Amniotic stem cell (primary cell): ENCODE measurements at regions not wholly inside any gene's neighbourhood (a gene's known extent, or its start where the extent isn't known, plus 50 kb on each side); places are given as distances from the start of the nearest gene placed in this dataset.
"Not testable (repeated sequence)": the region's sequence is repeated elsewhere in the genome, so short reads cannot be mapped to it uniquely, and the experiment has no call there.

Source experiments
- DNase-seq: peaks from one replicate; lab custom pipeline; 2025; lab: John Stamatoyannopoulos, UW

DNA sequence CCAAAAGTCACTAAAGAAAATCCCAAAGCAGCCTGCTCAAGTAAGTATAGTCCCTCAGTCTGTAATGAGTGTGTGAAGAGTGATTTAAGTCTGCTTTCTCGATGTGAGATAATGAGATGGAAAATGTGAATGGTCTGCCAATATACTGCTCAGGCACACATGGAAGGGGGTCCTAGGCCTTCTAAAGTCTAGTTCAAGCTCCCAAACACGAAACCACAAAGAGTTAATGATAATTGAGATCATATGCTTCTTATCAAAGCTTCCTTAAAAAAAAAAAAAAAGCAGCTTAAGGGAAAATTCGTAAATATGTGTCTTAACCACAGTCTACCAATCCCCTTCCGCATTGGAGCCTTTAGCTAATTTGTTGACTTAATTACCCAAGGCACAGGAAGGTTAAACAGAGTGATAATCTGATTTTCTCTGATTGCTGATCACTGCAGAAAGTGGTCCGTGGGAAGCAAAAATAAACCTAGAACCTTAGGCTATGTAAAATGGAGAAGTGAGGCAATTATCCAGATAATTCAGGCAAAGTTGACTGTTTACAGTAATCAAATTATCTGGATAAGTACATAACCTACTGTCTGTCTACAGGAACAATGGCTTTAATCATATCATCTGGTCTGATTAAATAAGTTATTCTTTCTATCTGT is 172.9 kb downstream of the MBL2 start:
- no peak for DNase-seq

DNA sequence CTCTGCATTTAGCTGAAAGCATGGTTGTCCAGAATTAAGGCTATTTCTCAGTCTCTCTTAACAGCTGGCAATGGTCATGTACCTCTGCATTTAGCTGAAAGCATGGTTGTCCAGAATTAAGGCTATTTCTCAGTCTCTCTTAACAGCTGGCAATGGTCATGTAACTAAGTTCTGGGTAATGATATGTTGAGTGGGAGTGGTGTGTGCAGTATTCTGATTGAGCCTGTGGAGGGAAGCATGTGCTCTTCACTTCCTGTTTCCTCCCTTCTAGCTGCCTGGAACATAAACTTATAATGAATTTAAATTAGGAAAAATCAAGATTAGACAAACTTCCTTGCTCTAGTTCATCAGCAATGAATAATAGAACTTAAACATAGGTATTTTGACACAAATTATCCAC is 168.5 kb downstream of the MBL2 start:
- not testable (repeated sequence) for DNase-seq

DNA sequence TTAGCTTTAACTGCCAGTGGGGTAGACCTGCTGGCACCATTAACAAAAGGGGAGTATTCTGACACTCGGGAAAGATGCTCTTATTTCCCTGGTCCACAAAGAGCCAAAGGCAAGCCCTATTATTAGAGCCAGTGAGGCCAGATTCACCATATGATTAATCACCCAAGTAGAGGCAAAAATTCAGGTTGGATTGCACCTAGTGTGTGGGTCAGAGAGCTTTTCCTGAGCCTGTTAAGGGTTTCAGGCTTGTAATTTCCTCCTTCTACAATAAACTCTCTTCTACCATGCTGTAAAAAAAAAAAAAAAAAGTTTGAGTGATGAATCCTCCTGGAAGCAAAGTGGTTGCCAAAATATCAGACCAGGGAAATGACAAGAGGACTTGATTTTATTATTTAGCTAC is 163.5 kb downstream of the MBL2 start:
- no peak for DNase-seq

DNA sequence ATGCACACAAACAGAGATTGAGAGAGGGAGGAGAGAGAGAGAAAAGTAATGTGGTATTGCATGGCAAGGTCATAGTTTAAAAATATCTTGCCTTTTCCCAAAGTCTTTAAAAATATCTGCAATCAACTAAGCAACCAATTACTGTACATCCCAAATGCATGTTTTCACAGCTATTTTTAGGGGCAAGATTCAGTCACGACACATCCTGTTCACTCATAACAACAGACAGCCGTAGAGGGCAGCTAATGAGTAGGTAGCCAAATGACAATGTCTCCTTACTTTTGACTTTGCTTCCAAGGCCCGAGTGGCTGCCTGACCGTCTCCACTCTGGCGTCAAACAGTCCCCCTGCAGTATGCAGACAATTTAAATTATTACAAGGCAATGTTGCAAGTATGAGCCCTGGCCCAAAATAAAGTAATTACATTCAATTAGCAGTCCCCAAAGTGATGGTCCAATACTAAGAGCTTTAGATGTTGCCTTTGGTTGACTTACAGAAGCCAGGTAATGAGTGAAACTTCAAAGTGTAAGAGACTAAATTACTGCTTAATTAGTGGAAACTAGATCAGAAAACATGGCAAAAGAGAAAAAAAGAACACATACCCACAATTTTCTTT is 162.9 kb downstream of the MBL2 start:
- no peak for DNase-seq

DNA sequence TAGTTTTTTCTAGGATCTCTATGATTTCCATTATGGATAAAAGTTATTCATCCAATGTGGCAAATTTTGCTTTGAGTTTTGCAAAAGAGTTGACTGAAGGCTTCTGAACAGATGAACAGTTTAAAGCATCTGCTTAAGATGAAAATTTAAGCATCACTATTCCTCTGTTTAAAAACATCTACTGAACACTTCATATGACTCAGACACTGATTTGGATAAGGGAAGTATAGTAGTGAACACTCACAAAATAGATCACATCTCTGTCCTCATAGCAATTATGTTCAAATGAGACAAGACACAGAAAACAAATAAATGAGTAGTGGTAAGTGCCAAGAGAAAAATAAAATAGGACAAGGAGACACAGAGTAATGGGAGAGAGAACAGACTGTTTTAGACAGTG is 157.3 kb downstream of the MBL2 start:
- DNase-seq = no peak

DNA sequence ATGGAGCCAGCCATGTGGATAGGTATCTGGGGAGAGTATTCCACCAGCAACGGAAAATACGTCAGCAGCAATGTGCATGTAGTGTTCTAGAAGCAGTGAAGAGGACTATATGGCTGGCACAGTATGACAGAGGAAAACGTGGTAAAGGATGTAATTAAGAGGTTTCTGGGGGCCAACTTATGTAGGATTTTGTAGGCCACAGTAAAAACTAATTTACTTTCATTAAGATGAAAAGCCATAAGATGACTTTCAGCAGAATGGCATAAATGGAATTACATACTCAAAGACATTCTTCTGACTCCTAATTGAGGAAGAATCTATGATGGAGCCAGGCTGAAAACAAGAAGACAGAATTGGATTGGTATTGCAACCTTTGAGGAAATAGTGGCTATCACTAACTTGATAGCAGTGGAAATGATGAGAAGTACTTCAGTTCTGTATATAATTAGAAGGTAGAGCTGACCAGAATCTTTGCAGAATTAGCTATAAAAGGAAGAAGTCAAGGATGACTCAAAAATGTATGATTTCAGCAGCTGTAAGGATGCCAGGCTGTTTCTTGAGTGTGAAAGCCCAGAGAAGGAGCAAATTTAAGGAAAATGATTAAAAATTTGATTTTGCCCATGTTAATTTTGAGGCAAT is 156.7 kb downstream of the MBL2 start:
- DNase-seq = no peak

DNA sequence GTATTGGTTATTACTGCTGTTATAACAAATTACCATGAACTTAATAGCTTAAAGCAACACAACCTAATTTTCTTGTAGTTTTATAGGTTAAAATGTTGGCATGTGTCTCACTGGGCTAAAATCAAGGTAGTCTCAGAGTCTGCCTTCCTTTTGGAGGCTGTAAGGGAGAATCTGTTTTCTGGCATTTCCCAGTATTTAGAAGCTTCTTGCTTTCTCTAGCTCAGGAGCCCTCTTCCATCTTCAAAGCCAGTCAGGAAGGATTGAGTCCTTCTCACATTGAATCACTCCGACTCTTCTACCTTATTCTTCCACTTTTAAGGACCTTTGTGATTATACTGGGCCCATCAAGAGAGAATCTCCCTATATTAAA is 156.2 kb downstream of the MBL2 start:
- DNase-seq = no peak

DNA sequence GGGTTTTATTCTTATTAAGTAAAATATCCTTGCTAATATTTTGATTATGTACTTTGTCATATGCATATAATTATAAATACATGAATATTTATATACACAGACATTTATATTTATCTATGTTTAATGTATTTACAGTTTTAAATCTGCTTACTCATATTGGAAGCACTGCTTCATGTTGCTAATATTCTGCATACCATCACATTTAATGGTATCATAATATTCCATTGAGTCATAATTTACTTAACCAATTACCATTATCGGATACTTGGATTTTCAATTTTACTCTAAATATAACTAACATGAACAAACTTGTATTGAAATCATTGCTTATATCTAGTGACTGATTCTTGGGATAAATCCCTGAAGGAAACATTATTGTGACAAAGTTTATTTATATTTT is 155.2 kb downstream of the MBL2 start:
- DNase-seq = no peak

DNA sequence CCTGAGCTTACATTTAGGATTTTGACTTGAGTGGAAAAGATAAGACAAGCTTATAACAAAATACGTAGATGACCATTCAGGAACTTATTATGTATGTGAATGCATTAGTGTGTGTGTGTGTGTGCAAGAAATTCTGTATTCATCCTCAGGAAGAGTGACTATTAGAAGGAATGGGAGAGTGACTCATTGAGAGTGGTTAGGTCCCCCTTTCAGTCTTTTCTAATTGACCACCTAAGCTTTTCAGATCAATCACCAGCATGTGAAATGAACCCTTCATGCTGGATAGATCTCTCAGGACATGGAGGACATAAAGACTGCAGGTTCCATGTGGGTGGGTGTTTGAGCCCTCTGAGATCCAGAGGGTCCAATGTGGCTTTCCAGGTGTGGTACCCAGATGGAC is 153.5 kb downstream of the MBL2 start:
- no peak for DNase-seq

DNA sequence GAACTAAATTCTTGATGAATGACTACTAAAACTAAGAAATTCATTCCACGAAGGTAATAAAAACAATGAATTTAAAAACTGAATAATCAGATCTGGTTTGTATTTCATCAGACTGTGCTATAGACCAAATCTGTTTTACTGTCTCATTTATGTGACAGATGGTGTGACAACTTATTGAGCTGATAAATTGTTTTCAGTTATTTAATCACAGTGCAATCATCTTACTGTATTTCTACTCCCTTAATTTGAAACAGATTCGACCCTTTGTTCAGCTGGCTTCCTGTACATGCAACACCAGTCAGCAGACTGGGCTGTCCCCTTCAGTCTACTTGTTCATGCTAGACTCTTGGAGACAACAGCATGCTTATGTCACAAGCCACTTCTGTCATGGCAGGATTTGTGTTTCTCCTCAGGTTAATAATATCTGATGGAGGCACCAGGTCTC is 150.9 kb downstream of the MBL2 start:
- DNase-seq = no peak

DNA sequence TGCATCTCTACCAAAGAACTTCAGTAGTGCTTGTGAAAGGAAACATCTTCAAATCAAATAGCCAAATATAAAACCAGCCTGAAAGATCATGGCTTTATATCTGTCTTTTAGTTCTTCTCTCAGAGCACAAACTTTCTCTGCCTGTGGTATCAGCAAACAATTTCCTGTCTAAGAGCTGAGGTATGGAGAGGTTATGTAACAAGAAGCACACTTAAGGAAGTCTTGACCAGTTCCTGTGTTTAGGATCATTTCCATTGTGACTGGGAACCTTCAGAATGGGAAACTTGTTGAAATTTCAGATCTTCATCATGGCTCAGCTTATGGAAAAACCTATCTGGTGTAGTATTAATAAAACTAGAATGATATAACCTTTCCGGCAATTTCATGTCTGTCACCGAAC is 148.8 kb downstream of the MBL2 start:
- no peak for DNase-seq

DNA sequence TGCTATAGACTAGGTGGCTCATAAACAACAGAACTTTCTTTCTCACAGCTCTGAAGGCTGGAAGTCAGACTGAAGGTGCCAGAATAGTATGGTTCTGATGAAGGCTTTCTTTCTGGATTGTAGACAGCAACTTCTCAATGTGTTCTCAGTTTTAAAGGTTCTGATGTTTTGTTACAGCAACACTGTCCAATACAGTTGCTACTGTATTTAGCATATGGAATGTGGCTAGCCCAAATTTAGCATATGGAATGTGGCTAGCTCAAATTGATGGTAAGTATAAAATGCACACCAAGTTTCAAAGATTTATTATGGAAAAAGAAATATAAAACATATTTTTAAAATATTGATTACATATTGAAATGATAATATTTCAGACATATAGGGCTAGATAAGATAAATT is 145.3 kb downstream of the MBL2 start:
- no peak for DNase-seq

DNA sequence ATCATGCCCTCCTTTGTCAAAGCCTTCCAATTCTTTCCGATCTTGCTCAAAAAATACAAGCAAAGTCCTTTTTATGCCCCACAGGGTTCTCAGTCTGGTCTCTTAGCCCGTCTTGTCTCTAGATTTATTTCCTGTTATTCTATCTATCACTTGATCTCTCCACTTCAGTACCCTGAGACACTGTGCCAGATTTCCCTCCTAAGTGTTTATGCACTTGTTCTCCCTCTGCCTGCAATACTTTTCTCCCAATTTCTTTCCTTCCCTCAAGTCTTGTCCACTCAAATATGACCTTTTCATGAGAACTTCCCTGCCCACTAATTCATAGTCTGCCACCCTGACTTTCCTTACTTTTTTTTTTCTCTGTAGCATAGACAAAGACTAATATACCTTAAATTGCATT is 141.4 kb downstream of the MBL2 start:
- DNase-seq = no peak

DNA sequence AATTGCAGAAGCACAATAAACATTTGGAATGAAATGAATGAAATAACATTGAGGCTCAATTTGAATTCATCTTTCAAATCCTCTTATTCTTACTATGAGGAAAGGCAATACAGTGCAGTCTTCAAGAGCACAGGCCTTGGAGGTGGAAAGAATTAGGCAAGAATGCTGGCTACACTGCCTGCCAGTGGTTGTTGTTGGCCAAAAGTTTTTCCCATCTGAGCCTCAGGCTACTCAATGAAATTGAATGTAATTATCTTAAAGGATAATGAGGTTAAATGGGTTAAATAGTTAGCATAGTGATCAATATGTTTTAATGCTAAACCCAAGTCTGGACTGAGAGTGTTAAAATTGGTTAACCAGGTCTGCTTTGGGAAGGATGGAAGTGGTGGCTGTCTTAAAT is 140.9 kb downstream of the MBL2 start:
- no peak for DNase-seq

DNA sequence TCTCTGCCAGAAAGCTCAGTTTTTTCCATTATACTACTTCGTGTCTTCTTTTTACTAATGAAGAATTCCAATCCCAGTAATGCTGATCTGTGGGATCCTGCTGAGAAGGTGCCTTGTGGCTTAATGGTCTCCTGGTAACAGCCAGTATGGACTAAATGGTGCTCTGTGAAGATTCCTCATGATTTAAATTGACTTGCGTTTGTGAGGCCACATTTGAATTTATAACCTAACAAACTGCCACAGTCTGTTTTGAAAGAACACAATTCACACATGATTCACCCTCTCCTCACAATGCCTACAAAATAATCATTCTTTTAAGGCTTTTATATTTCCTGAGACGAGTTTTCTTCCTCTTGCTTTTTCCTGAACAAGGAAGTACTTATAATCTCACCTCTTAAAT is 140.0 kb downstream of the MBL2 start:
- no peak for DNase-seq

DNA sequence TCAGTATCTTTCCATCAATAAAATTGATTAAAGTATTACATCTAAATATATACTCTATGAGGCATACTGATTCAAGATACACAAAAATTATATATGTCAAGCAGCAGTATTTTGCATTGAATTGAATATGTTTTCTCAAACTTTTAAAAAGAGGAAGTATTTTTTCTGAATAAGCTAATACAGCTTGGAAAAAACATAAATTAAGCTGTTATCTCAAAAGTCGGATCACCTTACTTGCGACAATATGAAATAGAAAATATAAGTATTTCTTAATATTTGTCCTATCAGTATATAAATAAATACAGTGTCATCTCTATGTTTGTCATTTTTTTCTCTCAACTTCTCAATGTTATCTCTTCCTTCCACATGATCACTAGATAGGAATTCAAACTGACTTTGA is 139.3 kb downstream of the MBL2 start:
- no peak for DNase-seq

DNA sequence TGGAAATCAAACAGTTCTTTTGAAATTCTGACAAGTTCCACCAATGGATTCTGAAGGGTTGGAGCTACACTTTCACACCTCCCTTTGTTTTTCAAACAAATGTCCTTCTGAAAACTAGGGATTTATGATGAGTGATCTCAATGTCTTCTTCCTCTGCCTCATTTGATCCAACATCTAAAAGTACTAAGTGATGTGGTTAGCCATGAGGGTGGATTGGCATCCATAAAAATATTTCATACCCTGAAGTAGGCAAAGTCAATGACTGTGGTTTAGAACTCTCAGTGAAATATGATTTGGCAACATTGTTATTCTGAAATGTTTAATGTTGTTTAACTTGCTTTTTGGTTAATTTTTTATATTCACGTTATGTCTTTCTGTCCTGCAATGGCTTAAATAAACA is 136.9 kb downstream of the MBL2 start:
- no peak for DNase-seq

DNA sequence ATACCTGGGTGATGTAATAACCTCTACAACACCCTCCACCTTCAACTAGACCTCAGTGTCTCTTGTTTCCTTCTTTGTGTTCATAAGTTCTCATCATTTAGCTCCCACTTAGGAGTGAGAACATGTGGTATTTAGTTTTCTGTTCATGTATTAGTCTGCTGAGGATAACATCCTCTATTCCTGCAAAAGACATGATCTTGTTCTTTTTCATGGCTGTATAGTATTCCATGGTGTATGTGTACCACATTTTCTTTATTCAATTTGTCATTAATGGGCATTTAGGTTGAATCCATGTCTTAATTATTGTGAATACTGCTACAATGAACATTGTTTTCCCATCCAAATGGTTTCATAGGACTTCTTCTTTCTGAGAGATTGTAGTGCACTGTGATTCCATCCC is 135.7 kb downstream of the MBL2 start:
- no peak for DNase-seq

DNA sequence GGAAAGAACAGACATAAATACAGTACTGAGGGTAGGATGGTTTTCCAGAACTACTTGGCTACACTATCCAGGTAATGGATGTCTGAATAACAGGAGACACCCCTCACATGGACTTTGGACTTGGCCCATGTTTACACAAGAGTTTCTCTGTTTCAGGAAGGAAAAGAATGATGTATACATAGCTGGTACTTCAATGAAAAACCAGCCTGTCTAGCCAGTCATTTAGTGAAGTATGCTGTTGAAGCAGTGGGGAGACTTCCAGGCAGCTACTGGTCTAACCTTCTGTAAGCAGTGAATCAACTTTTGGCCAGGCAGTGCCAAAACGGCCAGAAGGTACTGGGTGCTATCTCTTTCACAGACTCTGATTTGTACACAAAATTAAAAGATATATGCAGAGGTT is 135.0 kb downstream of the MBL2 start:
- no peak for DNase-seq

DNA sequence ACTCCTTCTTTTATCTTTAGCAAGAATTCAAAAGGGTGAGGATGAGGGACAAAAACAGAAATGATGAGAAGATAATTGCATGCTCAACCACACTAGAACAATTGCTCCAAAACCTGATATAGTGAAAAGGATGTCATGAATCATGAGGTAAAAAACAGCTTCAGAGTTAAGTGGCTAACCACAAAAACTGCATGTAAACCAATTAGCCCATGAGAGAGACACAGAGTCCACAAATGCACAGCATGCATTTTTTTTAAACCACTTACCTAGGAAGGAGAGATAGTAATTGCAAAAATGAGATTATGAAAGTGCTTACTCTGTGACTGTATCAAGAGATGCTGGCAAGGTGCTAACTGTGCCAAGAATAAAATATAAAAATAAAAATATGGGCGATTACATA is 132.9 kb downstream of the MBL2 start:
- no peak for DNase-seq

DNA sequence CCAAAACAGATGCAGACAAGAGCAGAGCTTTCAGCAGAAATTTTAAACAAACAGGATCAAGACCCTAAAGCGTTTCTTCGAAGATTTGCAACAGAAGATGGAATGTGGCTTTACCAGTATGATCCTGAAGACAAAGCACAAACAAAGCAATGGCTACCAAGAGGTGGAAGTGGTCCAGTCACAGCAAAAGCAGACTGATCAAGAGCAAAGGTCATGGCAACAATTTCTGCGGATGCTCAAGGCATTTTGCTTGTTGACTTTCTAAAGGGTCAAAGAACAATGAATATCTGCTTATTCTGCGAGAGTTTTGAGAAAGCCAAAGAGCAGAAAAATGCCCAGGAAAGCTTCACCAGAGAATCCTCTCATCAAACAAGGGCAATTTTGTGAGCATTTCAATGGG is 130.4 kb downstream of the MBL2 start:
- no peak for DNase-seq

DNA sequence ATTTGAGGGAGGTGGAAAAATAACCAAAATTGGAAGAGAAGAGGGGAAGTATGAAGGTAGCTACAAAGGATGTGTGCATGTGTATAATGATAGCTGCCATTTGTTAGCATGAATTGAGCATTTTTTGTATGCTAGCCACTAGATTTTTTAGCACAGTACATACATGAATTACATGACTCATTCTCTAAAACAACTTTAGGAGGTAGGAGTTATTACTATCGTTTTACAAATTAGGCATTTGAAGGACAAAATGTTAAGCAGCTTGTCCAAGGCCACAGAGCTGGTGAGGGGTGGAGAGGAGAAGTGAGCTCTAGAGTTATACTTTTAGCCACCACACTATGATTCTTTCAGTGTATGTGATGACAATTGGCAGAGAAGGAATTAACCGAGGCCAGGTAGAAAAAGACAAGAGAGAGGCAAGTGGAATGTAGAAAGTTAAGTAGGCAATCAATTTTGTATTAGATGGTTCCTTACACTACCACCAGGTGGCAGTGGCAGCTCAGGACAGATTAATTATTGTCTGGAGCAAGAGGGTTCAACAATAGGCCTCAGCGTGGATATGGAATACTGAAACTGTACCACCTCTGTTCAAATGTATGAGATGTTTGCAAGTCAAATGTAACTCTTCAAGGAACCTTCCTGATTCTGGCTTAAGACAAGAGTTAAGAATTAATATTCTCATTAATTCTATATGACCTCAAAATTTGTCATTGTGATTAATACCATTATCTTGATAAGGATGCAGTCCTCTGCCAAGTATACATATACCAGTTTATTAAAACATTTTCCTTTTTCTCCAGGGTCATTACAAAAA is 128.0 kb downstream of the MBL2 start:
- DNase-seq = no peak

DNA sequence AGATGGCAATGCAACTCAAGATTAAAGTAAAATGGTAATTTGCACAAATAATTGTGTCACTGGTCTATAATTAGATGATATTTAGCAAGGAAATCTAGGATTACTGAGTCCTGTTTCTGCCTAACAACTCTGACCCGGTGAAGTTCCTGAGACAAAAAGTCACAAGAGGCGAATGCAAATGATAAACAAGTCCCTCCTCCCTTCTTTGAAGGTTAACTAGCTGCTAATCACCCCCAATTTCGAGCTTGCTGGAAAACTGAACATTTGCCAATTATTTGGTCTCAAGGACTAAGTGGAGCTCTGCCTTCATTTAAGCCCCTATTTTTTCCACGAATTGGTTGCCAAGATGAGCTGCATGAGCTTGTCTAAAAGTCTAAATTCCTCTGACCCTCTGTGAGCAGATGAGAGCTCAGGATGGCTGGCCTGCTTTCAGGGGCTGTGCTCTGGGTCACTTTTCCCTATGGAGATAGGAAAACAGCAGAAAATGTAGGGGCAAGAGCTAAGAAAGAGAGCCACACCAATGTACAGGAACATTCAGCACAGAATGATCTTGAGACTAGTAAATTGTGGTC is 127.3 kb downstream of the MBL2 start:
- DNase-seq = no peak
